Glutamatergic neuron (in vitro differentiated cells): ENCODE measurements at regions not wholly inside any gene's neighbourhood (a gene's known extent, or its start where the extent isn't known, plus 50 kb on each side); places are given as distances from the start of the nearest gene placed in this dataset.
"Not testable (repeated sequence)": the region's sequence is repeated elsewhere in the genome, so short reads cannot be mapped to it uniquely, and the experiment has no call there.

ENCODE experiments used
- DNase-seq: peaks from one replicate; pipeline ENCODE4 v3.0.0; 2022
- H3K27ac Mint-ChIP-seq: one replicate; pipeline ENCODE4 v1.8.0; 2020; ENCODE audit warnings: mild to moderate bottlenecking, mixed read lengths, inconsistent platforms; ENCODE audit not compliant: unreplicated experiment
- H3K27me3 Mint-ChIP-seq: one replicate; pipeline ENCODE4 v1.8.0; 2020; ENCODE audit warnings: mild to moderate bottlenecking, moderate library complexity, mixed read lengths, inconsistent platforms; ENCODE audit not compliant: unreplicated experiment
- H3K36me3 Mint-ChIP-seq: one replicate; pipeline ENCODE4 v1.8.0; 2020; ENCODE audit warnings: mild to moderate bottlenecking, mixed read lengths, inconsistent platforms; ENCODE audit not compliant: unreplicated experiment
- H3K4me1 Mint-ChIP-seq: one replicate; pipeline ENCODE4 v1.8.0; 2020; ENCODE audit warnings: mild to moderate bottlenecking, low read depth, mixed read lengths, inconsistent platforms; ENCODE audit not compliant: unreplicated experiment
- H3K4me3 Mint-ChIP-seq: one replicate; pipeline ENCODE4 v1.8.0; 2020; ENCODE audit warnings: mild to moderate bottlenecking, mixed read lengths, inconsistent platforms; ENCODE audit not compliant: unreplicated experiment
- H3K9me3 Mint-ChIP-seq: one replicate; pipeline ENCODE4 v1.8.0; 2020; ENCODE audit warnings: mild to moderate bottlenecking, moderate library complexity, mixed read lengths, inconsistent platforms; ENCODE audit not compliant: unreplicated experiment
- TF ChIP-seq, protein P1 (sequence below): fragments of 200-600 bp; sonication (generic); IDR thresholded peaks from one replicate; pipeline ENCODE4 v1.5.0; 2021; ENCODE audit not compliant: partially characterized antibody, unreplicated experiment

GRCh38 chr17:34423978-34424813 is 61.2 kb upstream of the CCL1 start:
- DNase-seq: peak; percentile 23
- peak overlapping the region; percentile 64 for H3K27ac Mint-ChIP-seq
- peaks cover 10% of the 10 kb centered on the region for H3K4me1 Mint-ChIP-seq
- peaks cover 4% of the 10 kb centered on the region for H3K27me3 Mint-ChIP-seq
- H3K4me3 Mint-ChIP-seq: peak overlapping the region; percentile 68
- H3K36me3 Mint-ChIP-seq: peaks cover under 1% of the 10 kb centered on the region
- H3K9me3 Mint-ChIP-seq: peaks cover 10% of the 10 kb centered on the region
- TF ChIP-seq, protein P1, sequence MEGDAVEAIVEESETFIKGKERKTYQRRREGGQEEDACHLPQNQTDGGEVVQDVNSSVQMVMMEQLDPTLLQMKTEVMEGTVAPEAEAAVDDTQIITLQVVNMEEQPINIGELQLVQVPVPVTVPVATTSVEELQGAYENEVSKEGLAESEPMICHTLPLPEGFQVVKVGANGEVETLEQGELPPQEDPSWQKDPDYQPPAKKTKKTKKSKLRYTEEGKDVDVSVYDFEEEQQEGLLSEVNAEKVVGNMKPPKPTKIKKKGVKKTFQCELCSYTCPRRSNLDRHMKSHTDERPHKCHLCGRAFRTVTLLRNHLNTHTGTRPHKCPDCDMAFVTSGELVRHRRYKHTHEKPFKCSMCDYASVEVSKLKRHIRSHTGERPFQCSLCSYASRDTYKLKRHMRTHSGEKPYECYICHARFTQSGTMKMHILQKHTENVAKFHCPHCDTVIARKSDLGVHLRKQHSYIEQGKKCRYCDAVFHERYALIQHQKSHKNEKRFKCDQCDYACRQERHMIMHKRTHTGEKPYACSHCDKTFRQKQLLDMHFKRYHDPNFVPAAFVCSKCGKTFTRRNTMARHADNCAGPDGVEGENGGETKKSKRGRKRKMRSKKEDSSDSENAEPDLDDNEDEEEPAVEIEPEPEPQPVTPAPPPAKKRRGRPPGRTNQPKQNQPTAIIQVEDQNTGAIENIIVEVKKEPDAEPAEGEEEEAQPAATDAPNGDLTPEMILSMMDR: no peak

DNA sequence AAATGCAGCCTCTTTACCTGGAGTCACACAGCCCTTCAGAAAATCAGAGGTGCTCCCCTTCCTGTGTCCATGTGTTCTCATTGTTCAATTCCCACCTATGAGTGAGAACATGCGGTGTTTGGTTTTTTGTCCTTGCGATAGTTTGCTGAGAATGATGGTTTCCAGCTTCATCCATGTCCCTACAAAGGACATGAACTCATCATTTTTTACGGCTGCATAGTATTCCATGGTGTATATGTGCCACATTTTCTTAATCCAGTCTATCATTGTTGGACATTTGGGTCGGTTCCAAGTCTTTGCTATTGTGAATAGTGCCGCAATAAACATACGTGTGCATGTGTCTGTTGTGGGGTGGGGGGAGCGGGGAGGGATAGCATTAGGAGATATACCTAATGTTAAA is 60.3 kb upstream of the CCL1 start:
- H3K27ac Mint-ChIP-seq, H3K27me3 Mint-ChIP-seq, H3K36me3 Mint-ChIP-seq, DNase-seq, H3K4me3 Mint-ChIP-seq: not testable (repeated sequence)
- Mint-ChIP-seq H3K4me1 (peaks cover 16% of the 10 kb centered on the region), H3K9me3 (peaks cover 10% of the 10 kb centered on the region)

- no peak for DNase-seq
- no peak overlapping the region for H3K27ac Mint-ChIP-seq
- H3K27me3 Mint-ChIP-seq: peaks cover 4% of the 10 kb centered on the region
- H3K36me3 Mint-ChIP-seq: no peaks in the 10 kb centered on the region
- H3K4me3 Mint-ChIP-seq: no peak overlapping the region
- TF ChIP-seq, protein P1: no peak
- H3K4me1 Mint-ChIP-seq: peaks cover 15% of the 10 kb centered on the region
- peaks cover 8% of the 10 kb centered on the region for H3K9me3 Mint-ChIP-seq
Observed at GRCh38 chr17:34420900-34421299, 57.9 kb upstream of the CCL1 start.

- Mint-ChIP-seq H3K9me3 (peaks cover 8% of the 10 kb centered on the region), H3K4me1 (peaks cover 15% of the 10 kb centered on the region), H3K27me3 (peaks cover 4% of the 10 kb centered on the region), H3K36me3 (no peaks in the 10 kb centered on the region), H3K4me3 (no peak overlapping the region), H3K27ac (no peak overlapping the region)
- peak; percentile 80 for DNase-seq
- TF ChIP-seq, protein P1: peak; percentile 99
Observed at GRCh38 chr17:34420254-34420766, 57.3 kb upstream of the CCL1 start.

DNA sequence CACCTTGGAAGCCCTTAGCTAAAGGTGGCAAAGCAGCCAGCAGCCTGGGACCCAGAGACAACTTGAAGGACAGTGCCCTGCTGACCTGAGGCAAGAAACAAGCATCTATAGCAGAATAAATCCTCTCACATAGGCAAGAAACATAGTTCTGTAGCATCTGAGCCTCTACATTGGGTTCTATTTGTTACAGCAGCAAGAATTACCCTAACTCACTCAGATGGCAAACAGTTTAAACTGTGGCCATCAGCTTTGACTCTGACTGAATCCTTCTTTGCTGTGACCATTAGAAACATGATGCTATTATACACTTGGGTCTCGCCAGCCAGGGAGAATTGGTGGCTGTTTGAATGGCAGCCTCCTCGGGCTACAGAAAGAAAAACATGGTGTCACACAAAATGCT is 53.1 kb upstream of the CCL1 start:
- Mint-ChIP-seq H3K27ac (no peak overlapping the region), H3K36me3 (no peaks in the 10 kb centered on the region), H3K27me3 (peaks cover 5% of the 10 kb centered on the region), H3K4me3 (no peak overlapping the region), H3K4me1 (peaks cover 13% of the 10 kb centered on the region), H3K9me3 (peaks cover 4% of the 10 kb centered on the region)
- TF ChIP-seq, protein P1: no peak
- DNase-seq: no peak
